NCI-H748 treated with DMSO at 0.1 percent for 48 hours (cell line): ENCODE measurements at regions not wholly inside any gene's neighbourhood (a gene's known extent, or its start where the extent isn't known, plus 50 kb on each side); places are given as distances from the start of the nearest gene placed in this dataset.
"Not testable (repeated sequence)": the region's sequence is repeated elsewhere in the genome, so short reads cannot be mapped to it uniquely, and the experiment has no call there.

ENCODE experiments used
- DNase-seq: peaks from one replicate; lab custom pipeline; 2025; lab: John Stamatoyannopoulos, UW

GRCh38 chr10:125235093-125236069 is 75.0 kb upstream of the CTBP2 start:
- no peak for DNase-seq

- not testable (repeated sequence) for DNase-seq
Observed at GRCh38 chr10:125234576-125234975, 74.2 kb upstream of the CTBP2 start.

GRCh38 chr10:125233726-125234125 is 73.4 kb upstream of the CTBP2 start:
- DNase-seq, result no peak

- DNase-seq, result no peak
Observed at GRCh38 chr10:125232841-125233240, 72.5 kb upstream of the CTBP2 start.

- no peak for DNase-seq
Observed at GRCh38 chr10:125231813-125232475, 71.6 kb upstream of the CTBP2 start.

- DNase-seq, result no peak
Observed at GRCh38 chr10:125231116-125231812, 70.9 kb upstream of the CTBP2 start.

- no peak for DNase-seq
Observed at GRCh38 chr10:125230251-125230650, 69.9 kb upstream of the CTBP2 start.

- DNase-seq, result not testable (repeated sequence)
Observed at GRCh38 chr10:125228245-125228940, 68.0 kb upstream of the CTBP2 start.

- DNase-seq, result no peak
Observed at GRCh38 chr10:125227546-125227945, 67.2 kb upstream of the CTBP2 start.

GRCh38 chr10:125226823-125227222 is 66.5 kb upstream of the CTBP2 start:
- DNase-seq, result no peak

GRCh38 chr10:125226005-125226404 is 65.6 kb upstream of the CTBP2 start:
- no peak for DNase-seq

GRCh38 chr10:125225051-125225450 is 64.7 kb upstream of the CTBP2 start:
- no peak for DNase-seq

- no peak for DNase-seq
Observed at GRCh38 chr10:125222515-125223308, 62.3 kb upstream of the CTBP2 start.

- no peak for DNase-seq
Observed at GRCh38 chr10:125221716-125222115, 61.4 kb upstream of the CTBP2 start.

- DNase-seq, result no peak
Observed at GRCh38 chr10:125219776-125220175, 59.4 kb upstream of the CTBP2 start.

- no peak for DNase-seq
Observed at GRCh38 chr10:125218967-125219366, 58.6 kb upstream of the CTBP2 start.

GRCh38 chr10:125217990-125218675 is 57.8 kb upstream of the CTBP2 start:
- no peak for DNase-seq

GRCh38 chr10:125216861-125217260 is 56.5 kb upstream of the CTBP2 start:
- DNase-seq, result no peak

- no peak for DNase-seq
Observed at GRCh38 chr10:125216309-125216708, 55.9 kb upstream of the CTBP2 start.

GRCh38 chr10:125214283-125214570 is 53.9 kb upstream of the CTBP2 start:
- DNase-seq, result no peak
